HG03565 (cell line): ENCODE measurements at regions not wholly inside any gene's neighbourhood (a gene's known extent, or its start where the extent isn't known, plus 50 kb on each side); places are given as distances from the start of the nearest gene placed in this dataset.
"Not testable (repeated sequence)": the region's sequence is repeated elsewhere in the genome, so short reads cannot be mapped to it uniquely, and the experiment has no call there.

Experiments used
- ATAC-seq: cut with Tn5 transposase; IDR thresholded peaks from one replicate; pipeline ENCODE4 v1.9.1; 2021; ENCODE audit warnings: mild to moderate bottlenecking, moderate library complexity; ENCODE audit not compliant: unreplicated experiment

GRCh38 chr11:122404571-122404970, 251.0 kb upstream of the UBASH3B start:
- ATAC-seq = no peak

GRCh38 chr11:122401581-122401980, 253.9 kb upstream of the UBASH3B start:
- ATAC-seq = not testable (repeated sequence)

GRCh38 chr11:122399375-122399774, 256.1 kb upstream of the UBASH3B start:
- peak; percentile 81 for ATAC-seq

GRCh38 chr11:122398851-122399250, 256.7 kb upstream of the UBASH3B start:
- no peak for ATAC-seq

- ATAC-seq = no peak
These were observed 257.4 kb upstream of the UBASH3B start for GRCh38 chr11:122398167-122398566.

GRCh38 chr11:122395282-122395681, 260.2 kb upstream of the UBASH3B start:
- ATAC-seq = no peak

GRCh38 chr11:122394313-122394712, 261.2 kb upstream of the UBASH3B start:
- no peak for ATAC-seq

GRCh38 chr11:122393209-122393860, 262.2 kb upstream of the UBASH3B start:
- no peak for ATAC-seq

- ATAC-seq = no peak
These were observed 263.0 kb upstream of the UBASH3B start for GRCh38 chr11:122392508-122392907.

- no peak for ATAC-seq
These were observed 264.5 kb upstream of the UBASH3B start for GRCh38 chr11:122391049-122391448.

GRCh38 chr11:122383186-122383585, 267.2 kb upstream of the BLID start:
- ATAC-seq = no peak

GRCh38 chr11:122375687-122376399, 259.8 kb upstream of the BLID start:
- ATAC-seq = peak; percentile 60

GRCh38 chr11:122368796-122369195, 252.8 kb upstream of the BLID start:
- ATAC-seq = no peak

- ATAC-seq = no peak
These were observed 251.8 kb upstream of the BLID start for GRCh38 chr11:122367809-122368231.

- no peak for ATAC-seq
These were observed 249.8 kb upstream of the BLID start for GRCh38 chr11:122365610-122366360.

GRCh38 chr11:122363296-122363695, 247.3 kb upstream of the BLID start:
- no peak for ATAC-seq

GRCh38 chr11:122362381-122362780, 246.4 kb upstream of the BLID start:
- ATAC-seq = no peak

GRCh38 chr11:122360875-122361274, 244.9 kb upstream of the BLID start:
- ATAC-seq = no peak

- no peak for ATAC-seq
These were observed 243.1 kb upstream of the BLID start for GRCh38 chr11:122359081-122359571.

- no peak for ATAC-seq
These were observed 242.3 kb upstream of the BLID start for GRCh38 chr11:122358292-122358691.

GRCh38 chr11:122355968-122356367, 240.0 kb upstream of the BLID start:
- no peak for ATAC-seq
